ENCODE measurements at regions not wholly inside any gene's neighbourhood (a gene's known extent, or its start where the extent isn't known, plus 50 kb on each side); places are given as distances from the start of the nearest gene placed in this dataset.

GRCh38 chr14:84217066-84217465 lies 1312.9 kb upstream of the FLRT2 start:
- no peak overlapping the region for H3K27ac ChIP-seq (ENCODE audit: low read depth, low read length)
- no peaks in the 10 kb centered on the region for H3K36me3 ChIP-seq (ENCODE audit: control insufficient read depth, insufficient read depth, low read length)
- no peaks in the 10 kb centered on the region for H3K9me3 ChIP-seq (ENCODE audit: control insufficient read depth, insufficient read depth, low read length)
- no peaks in the 10 kb centered on the region for H3K4me1 ChIP-seq (ENCODE audit: control insufficient read depth, insufficient read depth, low read length)
- WGBS (ENCODE audit: insufficient coverage) = no CpG with 5 or more reads among the region's 1 CpG
- H3K4me3 ChIP-seq (ENCODE audit: low read depth, low read length) = no peak overlapping the region
- no peak for DNase-seq (ENCODE audit: low read depth in 4 of 6, low spot score in 6 of 6)
- H3K27me3 ChIP-seq (ENCODE audit: control insufficient read depth, insufficient read depth, low read length) = no peaks in the 10 kb centered on the region

GRCh38 chr14:84225268-84225667 lies 1304.7 kb upstream of the FLRT2 start:
- Histone ChIP-seq H3K36me3 (ENCODE audit: control insufficient read depth, insufficient read depth, low read length) (no peaks in the 10 kb centered on the region), H3K27me3 (ENCODE audit: control insufficient read depth, insufficient read depth, low read length) (no peaks in the 10 kb centered on the region), H3K4me1 (ENCODE audit: control insufficient read depth, insufficient read depth, low read length) (no peaks in the 10 kb centered on the region), H3K9me3 (ENCODE audit: control insufficient read depth, insufficient read depth, low read length) (no peaks in the 10 kb centered on the region), H3K27ac (ENCODE audit: low read depth, low read length) (no peak overlapping the region), H3K4me3 (ENCODE audit: low read depth, low read length) (no peak overlapping the region)
- 50% methylated on average over 1 of the region's 1 CpG for WGBS (ENCODE audit: insufficient coverage)
- peak in 1 of 6 donors; percentile 49 for DNase-seq (ENCODE audit: low read depth in 4 of 6, low spot score in 6 of 6)

- no peak overlapping the region for H3K27ac ChIP-seq (ENCODE audit: low read depth, low read length)
- H3K36me3 ChIP-seq (ENCODE audit: control insufficient read depth, insufficient read depth, low read length) = no peaks in the 10 kb centered on the region
- no peaks in the 10 kb centered on the region for H3K27me3 ChIP-seq (ENCODE audit: control insufficient read depth, insufficient read depth, low read length)
- WGBS (ENCODE audit: insufficient coverage) = no CpG with 5 or more reads among the region's 3 CpGs
- no peak overlapping the region for H3K4me3 ChIP-seq (ENCODE audit: low read depth, low read length)
- no peak for DNase-seq (ENCODE audit: low read depth in 4 of 6, low spot score in 6 of 6)
- no peaks in the 10 kb centered on the region for H3K9me3 ChIP-seq (ENCODE audit: control insufficient read depth, insufficient read depth, low read length)
- no peaks in the 10 kb centered on the region for H3K4me1 ChIP-seq (ENCODE audit: control insufficient read depth, insufficient read depth, low read length)
Measured at GRCh38 chr14:84228702-84229101, 1301.2 kb upstream of the FLRT2 start.

GRCh38 chr14:84234281-84234680 lies 1295.7 kb upstream of the FLRT2 start:
- no peak for DNase-seq (ENCODE audit: low read depth in 4 of 6, low spot score in 6 of 6)
- H3K36me3 ChIP-seq (ENCODE audit: control insufficient read depth, insufficient read depth, low read length) = no peaks in the 10 kb centered on the region
- H3K27me3 ChIP-seq (ENCODE audit: control insufficient read depth, insufficient read depth, low read length) = no peaks in the 10 kb centered on the region
- H3K4me3 ChIP-seq (ENCODE audit: low read depth, low read length) = no peak overlapping the region
- no peaks in the 10 kb centered on the region for H3K4me1 ChIP-seq (ENCODE audit: control insufficient read depth, insufficient read depth, low read length)
- no peaks in the 10 kb centered on the region for H3K9me3 ChIP-seq (ENCODE audit: control insufficient read depth, insufficient read depth, low read length)
- H3K27ac ChIP-seq (ENCODE audit: low read depth, low read length) = no peak overlapping the region
- no CpG with 5 or more reads among the region's 7 CpGs for WGBS (ENCODE audit: insufficient coverage)

GRCh38 chr14:84236290-84236689 lies 1293.7 kb upstream of the FLRT2 start:
- WGBS (ENCODE audit: insufficient coverage) = 67% methylated on average over 2 of the region's 3 CpGs
- H3K4me1 ChIP-seq (ENCODE audit: control insufficient read depth, insufficient read depth, low read length) = no peaks in the 10 kb centered on the region
- H3K4me3 ChIP-seq (ENCODE audit: low read depth, low read length) = no peak overlapping the region
- no peak overlapping the region for H3K27ac ChIP-seq (ENCODE audit: low read depth, low read length)
- H3K27me3 ChIP-seq (ENCODE audit: control insufficient read depth, insufficient read depth, low read length) = no peaks in the 10 kb centered on the region
- no peaks in the 10 kb centered on the region for H3K36me3 ChIP-seq (ENCODE audit: control insufficient read depth, insufficient read depth, low read length)
- no peaks in the 10 kb centered on the region for H3K9me3 ChIP-seq (ENCODE audit: control insufficient read depth, insufficient read depth, low read length)
- no peak for DNase-seq (ENCODE audit: low read depth in 4 of 6, low spot score in 6 of 6)

GRCh38 chr14:84237881-84238280 lies 1292.1 kb upstream of the FLRT2 start:
- no peaks in the 10 kb centered on the region for H3K4me1 ChIP-seq (ENCODE audit: control insufficient read depth, insufficient read depth, low read length)
- H3K9me3 ChIP-seq (ENCODE audit: control insufficient read depth, insufficient read depth, low read length) = peaks cover 2% of the 10 kb centered on the region
- peak in 1 of 6 donors; percentile 20 for DNase-seq (ENCODE audit: low read depth in 4 of 6, low spot score in 6 of 6)
- no peak overlapping the region for H3K27ac ChIP-seq (ENCODE audit: low read depth, low read length)
- no peaks in the 10 kb centered on the region for H3K27me3 ChIP-seq (ENCODE audit: control insufficient read depth, insufficient read depth, low read length)
- no peaks in the 10 kb centered on the region for H3K36me3 ChIP-seq (ENCODE audit: control insufficient read depth, insufficient read depth, low read length)
- no CpG with 5 or more reads among the region's 2 CpGs for whole genome bisulfite sequencing (ENCODE audit: insufficient coverage)
- no peak overlapping the region for H3K4me3 ChIP-seq (ENCODE audit: low read depth, low read length)

- Histone ChIP-seq H3K9me3 (ENCODE audit: control insufficient read depth, insufficient read depth, low read length) (no peaks in the 10 kb centered on the region), H3K36me3 (ENCODE audit: control insufficient read depth, insufficient read depth, low read length) (no peaks in the 10 kb centered on the region), H3K27ac (ENCODE audit: low read depth, low read length) (no peak overlapping the region), H3K4me3 (ENCODE audit: low read depth, low read length) (no peak overlapping the region), H3K27me3 (ENCODE audit: control insufficient read depth, insufficient read depth, low read length) (no peaks in the 10 kb centered on the region), H3K4me1 (ENCODE audit: control insufficient read depth, insufficient read depth, low read length) (no peaks in the 10 kb centered on the region)
- DNase-seq (ENCODE audit: low read depth in 4 of 6, low spot score in 6 of 6) = no peak
- WGBS (ENCODE audit: insufficient coverage) = no CpG with 5 or more reads among the region's 1 CpG
Measured at GRCh38 chr14:84247693-84248092, 1282.3 kb upstream of the FLRT2 start.

GRCh38 chr14:84250893-84251292 lies 1279.1 kb upstream of the FLRT2 start:
- DNase-seq (ENCODE audit: low read depth in 4 of 6, low spot score in 6 of 6) = peak in 1 of 6 donors; percentile 51
- no CpG with 5 or more reads among the region's 1 CpG for WGBS (ENCODE audit: insufficient coverage)
- no peak overlapping the region for H3K4me3 ChIP-seq (ENCODE audit: low read depth, low read length)
- no peaks in the 10 kb centered on the region for H3K9me3 ChIP-seq (ENCODE audit: control insufficient read depth, insufficient read depth, low read length)
- H3K27ac ChIP-seq (ENCODE audit: low read depth, low read length) = no peak overlapping the region
- H3K4me1 ChIP-seq (ENCODE audit: control insufficient read depth, insufficient read depth, low read length) = no peaks in the 10 kb centered on the region
- no peaks in the 10 kb centered on the region for H3K27me3 ChIP-seq (ENCODE audit: control insufficient read depth, insufficient read depth, low read length)
- H3K36me3 ChIP-seq (ENCODE audit: control insufficient read depth, insufficient read depth, low read length) = no peaks in the 10 kb centered on the region

GRCh38 chr14:84251411-84252115 lies 1278.4 kb upstream of the FLRT2 start:
- WGBS (ENCODE audit: insufficient coverage) = no CpG with 5 or more reads among the region's 1 CpG
- no peak for DNase-seq (ENCODE audit: low read depth in 4 of 6, low spot score in 6 of 6)
- Histone ChIP-seq H3K27ac (ENCODE audit: low read depth, low read length) (no peak overlapping the region), H3K27me3 (ENCODE audit: control insufficient read depth, insufficient read depth, low read length) (no peaks in the 10 kb centered on the region), H3K4me3 (ENCODE audit: low read depth, low read length) (no peak overlapping the region), H3K36me3 (ENCODE audit: control insufficient read depth, insufficient read depth, low read length) (no peaks in the 10 kb centered on the region), H3K4me1 (ENCODE audit: control insufficient read depth, insufficient read depth, low read length) (no peaks in the 10 kb centered on the region), H3K9me3 (ENCODE audit: control insufficient read depth, insufficient read depth, low read length) (no peaks in the 10 kb centered on the region)

GRCh38 chr14:84252706-84253105 lies 1277.2 kb upstream of the FLRT2 start:
- Histone ChIP-seq H3K4me3 (ENCODE audit: low read depth, low read length) (no peak overlapping the region), H3K4me1 (ENCODE audit: control insufficient read depth, insufficient read depth, low read length) (no peaks in the 10 kb centered on the region), H3K9me3 (ENCODE audit: control insufficient read depth, insufficient read depth, low read length) (no peaks in the 10 kb centered on the region), H3K27ac (ENCODE audit: low read depth, low read length) (no peak overlapping the region), H3K27me3 (ENCODE audit: control insufficient read depth, insufficient read depth, low read length) (no peaks in the 10 kb centered on the region), H3K36me3 (ENCODE audit: control insufficient read depth, insufficient read depth, low read length) (no peaks in the 10 kb centered on the region)
- no peak for DNase-seq (ENCODE audit: low read depth in 4 of 6, low spot score in 6 of 6)
- WGBS (ENCODE audit: insufficient coverage) = no CpG with 5 or more reads among the region's 2 CpGs
